Activated CD4-positive, alpha-beta T cell treated with anti-CD3 and anti-CD28 coated beads, Interleukin-2, amount 10 ng/mL, durations not matched to agents 7 days and 5 days (primary cell): ENCODE measurements at regions not wholly inside any gene's neighbourhood (a gene's known extent, or its start where the extent isn't known, plus 50 kb on each side); places are given as distances from the start of the nearest gene placed in this dataset.

Experiments
- CTCF ChIA-PET: fragments of 350-600 bp; sonication (Branson Sonifier 250); formaldehyde crosslinking; loops from one replicate; lab custom pipeline; 2021; ENCODE audit warnings: antibody characterized with exemption; lab: Charles Lee
- POLR2A ChIA-PET: fragments of 350-600 bp; sonication (Branson Sonifier 250); formaldehyde crosslinking; loops from one replicate; lab custom pipeline; 2021; ENCODE audit warnings: antibody characterized with exemption; lab: Charles Lee
- DNase-seq: peaks from one replicate; pipeline ENCODE4 v3.0.0-alpha.2; 2020
- H3K27ac Mint-ChIP-seq: one replicate; pipeline ENCODE4 v1.8.0; 2021; ENCODE audit warnings: mild to moderate bottlenecking, moderate library complexity, mixed read lengths
- H3K27me3 Mint-ChIP-seq: one replicate; pipeline ENCODE4 v1.8.0; 2021; ENCODE audit warnings: mixed read lengths
- H3K36me3 Mint-ChIP-seq: one replicate; pipeline ENCODE4 v1.8.0; 2021; ENCODE audit warnings: low read depth, mixed read lengths
- H3K4me1 Mint-ChIP-seq: one replicate; pipeline ENCODE4 v1.8.0; 2021; ENCODE audit warnings: mixed read lengths
- H3K4me3 Mint-ChIP-seq: one replicate; pipeline ENCODE4 v1.8.0; 2021; ENCODE audit warnings: mild to moderate bottlenecking, moderate library complexity, mixed read lengths
- H3K9me3 Mint-ChIP-seq: one replicate; pipeline ENCODE4 v1.8.0; 2021; ENCODE audit warnings: mixed read lengths

- Mint-ChIP-seq H3K9me3 (no peaks in the 10 kb centered on the region), H3K27me3 (peaks cover 2% of the 10 kb centered on the region), H3K27ac (no peak overlapping the region), H3K4me3 (no peak overlapping the region), H3K36me3 (no peaks in the 10 kb centered on the region), H3K4me1 (no peaks in the 10 kb centered on the region)
- no peak for DNase-seq
- ChIA-PET CTCF (no interaction called here), POLR2A (no interaction called here)
Measured at GRCh38 chr14:65153101-65153500, 50.8 kb upstream of the MAX start.

- DNase-seq = no peak
- no peak overlapping the region for H3K4me3 Mint-ChIP-seq
- ChIA-PET CTCF (no interaction called here), POLR2A (no interaction called here)
- no peaks in the 10 kb centered on the region for H3K27me3 Mint-ChIP-seq
- H3K4me1 Mint-ChIP-seq = peaks cover 4% of the 10 kb centered on the region
- no peaks in the 10 kb centered on the region for H3K9me3 Mint-ChIP-seq
- peak overlapping the region; percentile 52 for H3K27ac Mint-ChIP-seq
- no peaks in the 10 kb centered on the region for H3K36me3 Mint-ChIP-seq
Measured at GRCh38 chr14:65156568-65157366, 54.5 kb upstream of the MAX start.

- no peaks in the 10 kb centered on the region for H3K27me3 Mint-ChIP-seq
- peaks cover 5% of the 10 kb centered on the region for H3K4me1 Mint-ChIP-seq
- no peaks in the 10 kb centered on the region for H3K36me3 Mint-ChIP-seq
- no peak for DNase-seq
- no peaks in the 10 kb centered on the region for H3K9me3 Mint-ChIP-seq
- no peak overlapping the region for H3K27ac Mint-ChIP-seq
- H3K4me3 Mint-ChIP-seq = no peak overlapping the region
- CTCF ChIA-PET = interaction anchor here (0.8 to 1.5 kb wide), 2 partner anchors 9 to 16 kb away, joined by 3 to 4 read pairs; no protein-coding TSS in a partner anchor
- POLR2A ChIA-PET = no interaction called here
Measured at GRCh38 chr14:65159281-65160062, 57.2 kb upstream of the MAX start.

- Mint-ChIP-seq H3K27ac (no peak overlapping the region), H3K4me1 (peaks cover 6% of the 10 kb centered on the region), H3K36me3 (no peaks in the 10 kb centered on the region), H3K27me3 (no peaks in the 10 kb centered on the region), H3K9me3 (no peaks in the 10 kb centered on the region), H3K4me3 (no peak overlapping the region)
- ChIA-PET POLR2A (interaction anchor here (0.6 kb wide), 1 partner anchor 912 kb away, joined by 3 read pairs; no protein-coding TSS in a partner anchor), CTCF (interaction anchor here (0.6 to 1.5 kb wide), 2 partner anchors 8 to 456 kb away, joined by 3 to 4 read pairs; no protein-coding TSS in a partner anchor)
- DNase-seq = no peak
Measured at GRCh38 chr14:65160091-65160490, 57.8 kb upstream of the MAX start.

GRCh38 chr14:65162031-65162430, 59.7 kb upstream of the MAX start:
- H3K9me3 Mint-ChIP-seq = no peaks in the 10 kb centered on the region
- H3K27ac Mint-ChIP-seq = no peak overlapping the region
- CTCF ChIA-PET = interaction anchor here (0.6 to 1.2 kb wide), 4 partner anchors 9 to 1462 kb away, joined by 3 to 4 read pairs (median 4); no protein-coding TSS in a partner anchor
- POLR2A ChIA-PET = no interaction called here
- DNase-seq = no peak
- no peaks in the 10 kb centered on the region for H3K27me3 Mint-ChIP-seq
- peaks cover 13% of the 10 kb centered on the region for H3K4me1 Mint-ChIP-seq
- H3K36me3 Mint-ChIP-seq = no peaks in the 10 kb centered on the region
- H3K4me3 Mint-ChIP-seq = no peak overlapping the region

- H3K9me3 Mint-ChIP-seq = no peaks in the 10 kb centered on the region
- ChIA-PET POLR2A (interaction anchor here (0.7 kb wide), 1 partner anchor 296 kb away, joined by 4 read pairs; no protein-coding TSS in a partner anchor), CTCF (interaction anchor here (0.6 to 2.9 kb wide), 21 partner anchors 14 to 797 kb away, joined by 3 to 10 read pairs (median 4); partner anchors contain the start of gene FUT8)
- no peak overlapping the region for H3K4me3 Mint-ChIP-seq
- no peaks in the 10 kb centered on the region for H3K36me3 Mint-ChIP-seq
- no peaks in the 10 kb centered on the region for H3K27me3 Mint-ChIP-seq
- H3K4me1 Mint-ChIP-seq = peaks cover 16% of the 10 kb centered on the region
- no peak overlapping the region for H3K27ac Mint-ChIP-seq
- peak; percentile 68 for DNase-seq
Measured at GRCh38 chr14:65164068-65164824, 61.9 kb upstream of the MAX start.

- DNase-seq = no peak
- ChIA-PET POLR2A (no interaction called here), CTCF (interaction anchor here (0.7 to 2.9 kb wide), 16 partner anchors 15 to 796 kb away, joined by 3 to 10 read pairs (median 4); partner anchors contain the start of gene FUT8)
- Mint-ChIP-seq H3K9me3 (no peaks in the 10 kb centered on the region), H3K4me1 (peaks cover 16% of the 10 kb centered on the region), H3K27me3 (no peaks in the 10 kb centered on the region), H3K4me3 (no peak overlapping the region), H3K27ac (no peak overlapping the region), H3K36me3 (no peaks in the 10 kb centered on the region)
Measured at GRCh38 chr14:65164825-65165135, 62.5 kb upstream of the MAX start.

- DNase-seq = peak; percentile 41
Measured at GRCh38 chr14:65167072-65167645, 64.8 kb upstream of the MAX start.

GRCh38 chr14:65168840-65169239, 66.5 kb upstream of the MAX start:
- Mint-ChIP-seq H3K36me3 (no peaks in the 10 kb centered on the region), H3K27ac (no peak overlapping the region), H3K4me1 (peaks cover 23% of the 10 kb centered on the region), H3K9me3 (no peaks in the 10 kb centered on the region), H3K27me3 (peaks cover 5% of the 10 kb centered on the region), H3K4me3 (no peak overlapping the region)
- no peak for DNase-seq
- ChIA-PET POLR2A (no interaction called here), CTCF (interaction anchor here (0.6 to 1.8 kb wide), 8 partner anchors 10 to 656 kb away, joined by 3 to 4 read pairs (median 4); no protein-coding TSS in a partner anchor)

More at GRCh38 chr14:65167072-65167645, 64.8 kb upstream of the MAX start:
- POLR2A ChIA-PET = no interaction called here
- CTCF ChIA-PET = interaction anchor here (1.0 to 1.8 kb wide), 2 partner anchors 8 to 658 kb away, joined by 3 to 4 read pairs; no protein-coding TSS in a partner anchor
- Mint-ChIP-seq H3K27ac (no peak overlapping the region), H3K4me3 (no peak overlapping the region), H3K9me3 (no peaks in the 10 kb centered on the region), H3K36me3 (no peaks in the 10 kb centered on the region), H3K4me1 (peaks cover 23% of the 10 kb centered on the region), H3K27me3 (no peaks in the 10 kb centered on the region)

- no peak for DNase-seq
- ChIA-PET POLR2A (no interaction called here), CTCF (interaction anchor here (0.6 to 1.5 kb wide), 4 partner anchors 12 to 655 kb away, joined by 3 to 4 read pairs (median 4); no protein-coding TSS in a partner anchor)
- no peaks in the 10 kb centered on the region for H3K9me3 Mint-ChIP-seq
- peaks cover 23% of the 10 kb centered on the region for H3K4me1 Mint-ChIP-seq
- peaks cover 8% of the 10 kb centered on the region for H3K27me3 Mint-ChIP-seq
- no peaks in the 10 kb centered on the region for H3K36me3 Mint-ChIP-seq
- H3K27ac Mint-ChIP-seq = no peak overlapping the region
- H3K4me3 Mint-ChIP-seq = no peak overlapping the region
Measured at GRCh38 chr14:65169351-65169750, 67.0 kb upstream of the MAX start.

GRCh38 chr14:65170318-65170717, 68.0 kb upstream of the MAX start:
- peaks cover 8% of the 10 kb centered on the region for H3K27me3 Mint-ChIP-seq
- DNase-seq = no peak
- POLR2A ChIA-PET = interaction anchor here (1.0 kb wide), 1 partner anchor 40 kb away, joined by 3 read pairs; no protein-coding TSS in a partner anchor
- CTCF ChIA-PET = interaction anchor here (0.7 to 1.5 kb wide), 4 partner anchors 9 to 951 kb away, joined by 3 to 4 read pairs (median 4); no protein-coding TSS in a partner anchor
- H3K36me3 Mint-ChIP-seq = no peaks in the 10 kb centered on the region
- peak overlapping the region; percentile 54 for H3K27ac Mint-ChIP-seq
- peaks cover 22% of the 10 kb centered on the region for H3K4me1 Mint-ChIP-seq
- no peaks in the 10 kb centered on the region for H3K9me3 Mint-ChIP-seq
- H3K4me3 Mint-ChIP-seq = peak overlapping the region; percentile 67
